Endothelial cell of umbilical vein (primary cell): ENCODE measurements at regions not wholly inside any gene's neighbourhood (a gene's known extent, or its start where the extent isn't known, plus 50 kb on each side); places are given as distances from the start of the nearest gene placed in this dataset.

ENCODE experiments used
- MYC ChIP-seq: IDR thresholded peaks from one replicate; pipeline ENCODE4 v1.6.1; 2011; ENCODE audit warnings: mild to moderate bottlenecking, low read depth, low read length
- POLR2A ChIP-seq: IDR thresholded peaks from 2 replicates; pipeline ENCODE4 v1.6.1; 2012; ENCODE audit warnings: low read depth, mild to moderate bottlenecking, control low read depth, low read length
- TF ChIP-seq, protein P1 (sequence below), 2 donors: IDR thresholded peaks; 1 replicate in 1 of 2; 2 replicates in 1 of 2; pipeline ENCODE4 v1.5.1; 2011; ENCODE audit warnings: low read length in 2 of 2, mild to moderate bottlenecking in 2 of 2, moderate library complexity in 2 of 2, control low read depth in 1 of 2, inconsistent platforms in 1 of 2, low read depth in 1 of 2; ENCODE audit not compliant: insufficient read depth in 1 of 2; ENCODE audit errors: extremely low read depth in 1 of 2

- no peak for TF ChIP-seq MYC
- TF ChIP-seq, protein P1, sequence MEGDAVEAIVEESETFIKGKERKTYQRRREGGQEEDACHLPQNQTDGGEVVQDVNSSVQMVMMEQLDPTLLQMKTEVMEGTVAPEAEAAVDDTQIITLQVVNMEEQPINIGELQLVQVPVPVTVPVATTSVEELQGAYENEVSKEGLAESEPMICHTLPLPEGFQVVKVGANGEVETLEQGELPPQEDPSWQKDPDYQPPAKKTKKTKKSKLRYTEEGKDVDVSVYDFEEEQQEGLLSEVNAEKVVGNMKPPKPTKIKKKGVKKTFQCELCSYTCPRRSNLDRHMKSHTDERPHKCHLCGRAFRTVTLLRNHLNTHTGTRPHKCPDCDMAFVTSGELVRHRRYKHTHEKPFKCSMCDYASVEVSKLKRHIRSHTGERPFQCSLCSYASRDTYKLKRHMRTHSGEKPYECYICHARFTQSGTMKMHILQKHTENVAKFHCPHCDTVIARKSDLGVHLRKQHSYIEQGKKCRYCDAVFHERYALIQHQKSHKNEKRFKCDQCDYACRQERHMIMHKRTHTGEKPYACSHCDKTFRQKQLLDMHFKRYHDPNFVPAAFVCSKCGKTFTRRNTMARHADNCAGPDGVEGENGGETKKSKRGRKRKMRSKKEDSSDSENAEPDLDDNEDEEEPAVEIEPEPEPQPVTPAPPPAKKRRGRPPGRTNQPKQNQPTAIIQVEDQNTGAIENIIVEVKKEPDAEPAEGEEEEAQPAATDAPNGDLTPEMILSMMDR (IDR thresholded peaks at IDR 0.05; ENCODE audit: extremely low read depth in 1 of 2, insufficient read depth in 1 of 2, low read depth in 1 of 2, low read length in 2 of 2): no peak
- no peak for TF ChIP-seq POLR2A
Measured at GRCh38 chr5:135718651-135719050, 115.8 kb upstream of the SLC25A48 start.
